ENCODE measurements at regions not wholly inside any gene's neighbourhood (a gene's known extent, or its start where the extent isn't known, plus 50 kb on each side); places are given as distances from the start of the nearest gene placed in this dataset.

DNA sequence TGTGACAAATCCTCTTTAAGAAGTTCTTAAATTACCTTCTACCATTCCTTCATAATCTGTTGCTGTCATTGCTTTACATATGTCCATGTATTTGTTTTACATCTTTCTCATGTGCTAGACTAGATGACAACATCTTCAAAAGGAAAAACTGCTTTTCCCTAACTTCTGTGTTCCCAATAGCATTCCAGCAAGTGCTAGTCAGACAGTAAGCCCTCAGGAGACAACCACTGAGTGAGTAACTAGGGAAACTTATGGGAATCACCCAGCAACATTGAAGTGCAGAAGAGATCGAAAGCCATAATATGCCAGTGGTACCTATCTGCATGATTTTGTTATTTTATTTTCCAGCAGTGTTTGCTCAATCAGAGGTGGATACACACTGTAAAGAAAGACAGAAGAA is 889.7 kb upstream of the API5 start:
- TF ChIP-seq, protein P1, sequence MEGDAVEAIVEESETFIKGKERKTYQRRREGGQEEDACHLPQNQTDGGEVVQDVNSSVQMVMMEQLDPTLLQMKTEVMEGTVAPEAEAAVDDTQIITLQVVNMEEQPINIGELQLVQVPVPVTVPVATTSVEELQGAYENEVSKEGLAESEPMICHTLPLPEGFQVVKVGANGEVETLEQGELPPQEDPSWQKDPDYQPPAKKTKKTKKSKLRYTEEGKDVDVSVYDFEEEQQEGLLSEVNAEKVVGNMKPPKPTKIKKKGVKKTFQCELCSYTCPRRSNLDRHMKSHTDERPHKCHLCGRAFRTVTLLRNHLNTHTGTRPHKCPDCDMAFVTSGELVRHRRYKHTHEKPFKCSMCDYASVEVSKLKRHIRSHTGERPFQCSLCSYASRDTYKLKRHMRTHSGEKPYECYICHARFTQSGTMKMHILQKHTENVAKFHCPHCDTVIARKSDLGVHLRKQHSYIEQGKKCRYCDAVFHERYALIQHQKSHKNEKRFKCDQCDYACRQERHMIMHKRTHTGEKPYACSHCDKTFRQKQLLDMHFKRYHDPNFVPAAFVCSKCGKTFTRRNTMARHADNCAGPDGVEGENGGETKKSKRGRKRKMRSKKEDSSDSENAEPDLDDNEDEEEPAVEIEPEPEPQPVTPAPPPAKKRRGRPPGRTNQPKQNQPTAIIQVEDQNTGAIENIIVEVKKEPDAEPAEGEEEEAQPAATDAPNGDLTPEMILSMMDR (IDR thresholded peaks at IDR 0.05), result no peak
- TF ChIP-seq POLR2A (IDR thresholded peaks at IDR 0.05) (no peak), EP300 (IDR thresholded peaks at IDR 0.05) (no peak)
